CD4-positive, alpha-beta T cell treated with Interleukin-6 at 100 ng/mL for 8 hours (primary cell): ENCODE measurements at regions not wholly inside any gene's neighbourhood (a gene's known extent, or its start where the extent isn't known, plus 50 kb on each side); places are given as distances from the start of the nearest gene placed in this dataset.

Experiments used
- DNase-seq: peaks from one replicate; pipeline ENCODE4 v3.0.0-alpha.2; 2020; ENCODE audit warnings: mixed read lengths, low spot score

GRCh38 chr11:122345586-122345985 lies 229.6 kb upstream of the BLID start:
- no peak for DNase-seq

GRCh38 chr11:122344215-122344614 lies 228.2 kb upstream of the BLID start:
- DNase-seq: no peak

GRCh38 chr11:122343210-122343609 lies 227.2 kb upstream of the BLID start:
- DNase-seq: no peak

GRCh38 chr11:122342089-122342744 lies 226.2 kb upstream of the BLID start:
- no peak for DNase-seq

GRCh38 chr11:122341477-122341876 lies 225.5 kb upstream of the BLID start:
- DNase-seq: no peak

- DNase-seq: no peak
These were observed 224.7 kb upstream of the BLID start for GRCh38 chr11:122340607-122341290.

- no peak for DNase-seq
These were observed 223.5 kb upstream of the BLID start for GRCh38 chr11:122339436-122340060.

GRCh38 chr11:122337704-122338103 lies 221.7 kb upstream of the BLID start:
- no peak for DNase-seq

- no peak for DNase-seq
These were observed 221.2 kb upstream of the BLID start for GRCh38 chr11:122337241-122337640.

GRCh38 chr11:122336706-122337105 lies 220.7 kb upstream of the BLID start:
- DNase-seq: no peak

GRCh38 chr11:122334546-122335339 lies 218.7 kb upstream of the BLID start:
- DNase-seq: no peak

GRCh38 chr11:122333467-122333866 lies 217.5 kb upstream of the BLID start:
- no peak for DNase-seq

GRCh38 chr11:122331079-122331478 lies 215.1 kb upstream of the BLID start:
- DNase-seq: no peak

GRCh38 chr11:122330279-122330965 lies 214.4 kb upstream of the BLID start:
- DNase-seq: no peak

GRCh38 chr11:122327528-122327927 lies 211.5 kb upstream of the BLID start:
- DNase-seq: no peak

- DNase-seq: no peak
These were observed 207.9 kb upstream of the BLID start for GRCh38 chr11:122323754-122324421.

- no peak for DNase-seq
These were observed 206.3 kb upstream of the BLID start for GRCh38 chr11:122322329-122322728.

GRCh38 chr11:122320671-122321070 lies 204.7 kb upstream of the BLID start:
- DNase-seq: no peak

- DNase-seq: no peak
These were observed 203.9 kb upstream of the BLID start for GRCh38 chr11:122319691-122320620.

- no peak for DNase-seq
These were observed 203.1 kb upstream of the BLID start for GRCh38 chr11:122319085-122319484.
